HG03097 (cell line): ENCODE measurements at regions not wholly inside any gene's neighbourhood (a gene's known extent, or its start where the extent isn't known, plus 50 kb on each side); places are given as distances from the start of the nearest gene placed in this dataset.
"Not testable (repeated sequence)": the region's sequence is repeated elsewhere in the genome, so short reads cannot be mapped to it uniquely, and the experiment has no call there.

Experiments
- ATAC-seq: cut with Tn5 transposase; IDR thresholded peaks from one replicate; pipeline ENCODE4 v1.9.1; 2021; ENCODE audit not compliant: unreplicated experiment, low FRiP score

DNA sequence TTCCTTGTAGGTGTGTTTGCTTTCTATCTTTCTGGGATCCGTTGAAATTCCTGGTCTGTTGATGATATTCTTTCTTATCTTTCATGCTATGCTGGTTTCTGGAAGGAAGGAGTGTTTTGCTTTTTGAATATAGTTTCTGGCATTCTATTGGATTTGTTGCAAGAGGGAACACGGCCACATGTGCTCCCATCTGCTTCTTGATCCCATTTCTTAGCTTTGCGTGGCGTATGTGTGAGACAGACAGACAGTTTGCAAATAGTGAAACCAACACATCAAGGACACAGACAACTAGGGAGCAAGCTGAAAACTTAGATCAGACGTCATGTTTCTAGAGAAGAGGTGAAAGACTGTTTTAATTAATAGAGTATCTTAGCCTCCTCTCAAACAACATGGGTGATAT is 261.9 kb upstream of the PUDP start:
- no peak for ATAC-seq

DNA sequence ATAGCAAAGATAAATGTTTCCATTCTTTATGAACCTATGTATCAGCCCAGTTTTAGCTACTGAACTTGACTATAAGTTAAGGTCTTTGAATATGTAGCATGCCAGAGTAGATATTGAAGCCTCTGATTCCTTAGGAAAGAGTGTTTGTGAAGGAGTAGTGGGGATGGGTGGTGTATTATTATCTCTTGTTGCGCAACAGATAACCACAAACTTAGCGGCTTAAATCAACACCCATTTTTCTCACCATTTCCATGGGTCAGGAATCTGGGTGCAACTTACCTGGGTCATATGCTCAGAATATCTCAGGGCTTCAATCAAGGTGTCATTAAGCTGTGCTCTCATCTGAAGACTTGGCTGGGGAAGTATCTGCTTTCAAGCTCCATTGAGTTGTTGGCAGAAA is 251.4 kb upstream of the PUDP start:
- no peak for ATAC-seq

- no peak for ATAC-seq
These were observed 242.5 kb upstream of the PUDP start for GRCh38 chrX:7390441-7390840.

- ATAC-seq = no peak
These were observed 241.6 kb upstream of the PUDP start for GRCh38 chrX:7389576-7389975.

- no peak for ATAC-seq
These were observed 237.2 kb upstream of the PUDP start for GRCh38 chrX:7385131-7385530.

- ATAC-seq = no peak
These were observed 230.5 kb upstream of the PUDP start for GRCh38 chrX:7378406-7378805.

DNA sequence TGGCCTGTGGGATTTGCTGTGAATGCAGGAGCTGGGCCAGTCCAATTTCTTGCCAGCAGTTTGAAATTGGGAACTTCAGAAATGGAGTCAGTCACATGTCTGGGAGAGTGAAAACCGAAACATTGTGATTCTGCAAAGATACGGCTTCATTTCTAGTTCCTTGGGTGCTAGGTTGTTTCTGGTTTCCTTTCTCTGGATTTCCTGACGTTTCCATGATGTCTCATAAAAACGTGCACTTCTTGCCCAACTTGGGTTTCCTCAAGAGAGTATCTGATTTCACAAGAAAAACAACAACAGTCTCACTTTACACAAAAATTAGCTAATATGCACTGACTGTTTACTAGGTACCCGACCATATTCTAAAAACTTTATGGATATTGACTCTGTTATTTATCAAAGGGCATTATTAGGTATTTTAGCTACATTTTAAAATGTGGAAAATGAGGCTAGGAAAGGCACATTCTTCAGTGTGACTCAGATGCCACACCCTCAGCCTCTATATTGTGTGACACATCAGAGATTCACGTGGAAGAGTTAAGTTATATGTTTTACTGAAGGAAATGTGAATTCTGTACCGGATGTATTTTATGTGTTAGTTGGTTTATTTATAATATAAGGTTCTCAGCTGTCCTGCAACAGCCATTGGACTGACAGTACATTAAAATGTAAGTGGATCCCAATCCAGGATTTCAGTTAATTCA is 225.0 kb upstream of the PUDP start:
- no peak for ATAC-seq

DNA sequence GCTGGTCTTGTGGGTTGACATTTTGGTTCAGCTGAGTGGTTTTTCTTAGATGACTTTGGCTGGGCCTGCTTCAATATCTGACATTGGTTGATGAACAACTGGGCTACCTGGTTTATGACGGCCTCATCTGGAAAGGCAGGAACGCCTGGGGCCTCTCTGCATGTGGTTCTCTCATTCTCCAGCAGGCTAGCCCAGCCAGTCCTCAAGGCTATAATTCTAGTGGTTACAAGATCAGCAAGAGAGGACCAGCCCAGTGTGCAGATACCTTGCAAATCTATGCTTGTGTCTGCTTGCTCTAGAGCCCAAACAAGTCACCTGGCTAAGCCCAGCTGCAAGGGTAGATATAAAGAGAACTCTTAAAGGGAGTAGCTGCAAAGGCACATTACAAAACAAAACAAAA is 214.2 kb upstream of the PUDP start:
- ATAC-seq = no peak

DNA sequence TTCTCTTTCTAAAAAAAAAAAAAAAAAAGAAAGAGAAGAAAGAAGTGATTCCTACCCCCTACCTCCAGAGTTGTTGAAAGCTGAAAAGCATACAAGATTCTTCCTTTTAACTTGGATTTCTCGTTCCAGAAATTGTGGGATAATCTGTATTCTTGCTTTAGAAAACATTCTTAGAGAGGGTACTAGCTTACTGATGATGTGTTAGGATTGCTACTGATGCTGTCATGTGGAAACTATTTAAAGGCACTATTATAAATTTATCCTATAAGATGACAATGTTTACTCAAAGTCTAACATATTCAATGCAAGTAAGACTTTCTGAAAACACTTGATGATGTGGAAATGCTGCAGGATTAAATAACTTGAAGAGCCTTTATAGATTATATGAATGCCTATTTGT is 204.0 kb upstream of the PUDP start:
- no peak for ATAC-seq

- ATAC-seq = no peak
These were observed 199.5 kb upstream of the PUDP start for GRCh38 chrX:7347465-7347864.

- no peak for ATAC-seq
These were observed 198.1 kb upstream of the PUDP start for GRCh38 chrX:7346021-7346420.

GRCh38 chrX:7343181-7343580 is 195.2 kb upstream of the PUDP start:
- ATAC-seq = no peak

DNA sequence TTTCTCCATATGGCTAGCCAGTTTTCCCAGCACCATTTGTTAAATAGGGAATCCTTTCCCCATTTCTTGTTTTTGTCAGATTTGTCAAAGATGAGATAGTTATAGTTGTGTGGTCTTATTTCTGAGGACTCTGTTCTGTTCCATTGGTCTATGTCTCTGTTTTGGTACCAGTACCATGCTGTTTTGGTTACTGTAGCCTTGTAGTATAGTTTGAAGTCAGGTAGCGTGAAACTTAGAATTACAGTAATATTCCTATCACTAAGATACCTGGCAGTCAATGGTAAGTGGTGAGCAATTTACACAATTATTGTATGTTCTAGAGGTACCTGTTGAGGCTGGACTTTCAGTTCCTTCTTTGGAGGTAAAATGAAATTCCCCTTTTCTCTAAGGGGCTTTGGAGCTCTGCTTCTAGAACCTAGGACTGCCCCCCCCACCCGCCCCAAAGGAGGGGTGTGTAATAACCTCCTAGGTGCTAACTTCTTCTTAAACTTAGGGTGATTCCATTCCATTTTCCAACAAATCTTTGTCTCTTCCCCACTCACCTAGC is 187.9 kb upstream of the PUDP start:
- not testable (repeated sequence) for ATAC-seq

GRCh38 chrX:7334253-7334935 is 186.4 kb upstream of the PUDP start:
- ATAC-seq = no peak

- no peak for ATAC-seq
These were observed 183.2 kb upstream of the PUDP start for GRCh38 chrX:7330971-7331746.

- ATAC-seq = no peak
These were observed 182.6 kb upstream of the PUDP start for GRCh38 chrX:7330556-7330955.

GRCh38 chrX:7318661-7319060 is 170.7 kb upstream of the PUDP start:
- no peak for ATAC-seq

DNA sequence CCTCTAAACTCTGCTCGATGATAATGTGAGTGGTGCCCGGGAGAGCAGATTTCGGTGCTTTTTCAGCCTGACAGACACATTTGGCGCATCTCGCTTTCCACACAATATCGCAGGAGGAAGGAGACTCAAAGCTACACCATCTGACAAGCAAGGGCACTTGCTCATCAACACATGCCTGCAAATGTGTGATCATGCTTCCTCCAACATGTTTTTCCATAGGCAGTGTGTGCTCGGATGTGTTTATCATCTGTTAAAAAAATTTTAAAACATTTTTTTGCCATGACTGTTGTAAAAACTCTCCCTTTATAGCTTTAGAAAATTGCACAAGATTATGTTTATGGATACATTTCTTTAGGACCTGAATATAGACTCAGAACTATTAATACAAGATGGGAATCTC is 170.3 kb upstream of the PUDP start:
- ATAC-seq = no peak

DNA sequence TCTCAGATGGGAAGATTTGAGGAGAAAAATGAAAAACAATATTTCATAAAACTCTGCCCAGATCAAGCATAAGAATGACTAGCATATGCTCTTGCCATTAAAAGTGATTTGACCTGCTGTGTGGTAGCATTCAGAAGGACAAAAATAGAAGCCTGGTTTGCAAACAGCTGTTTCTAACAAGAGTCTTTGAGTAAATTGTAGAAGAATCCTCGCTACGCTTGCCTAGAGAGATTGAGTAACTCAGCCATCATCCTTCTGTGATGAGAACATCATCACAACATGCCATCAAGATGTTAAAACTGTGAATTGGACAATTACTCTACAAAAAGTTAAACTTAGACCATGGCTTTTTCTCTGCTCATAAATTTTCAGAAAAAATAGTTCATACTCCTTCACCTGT is 168.9 kb upstream of the PUDP start:
- no peak for ATAC-seq

- ATAC-seq = no peak
These were observed 168.3 kb upstream of the PUDP start for GRCh38 chrX:7316280-7316679.

- ATAC-seq = no peak
These were observed 166.5 kb upstream of the PUDP start for GRCh38 chrX:7314425-7314824.
